ENCODE measurements at regions not wholly inside any gene's neighbourhood (a gene's known extent, or its start where the extent isn't known, plus 50 kb on each side); places are given as distances from the start of the nearest gene placed in this dataset.

- TF ChIP-seq EZH2phosphoT487 (IDR thresholded peaks at IDR 0.05; ENCODE audit: insufficient read depth, low read depth) = no peak
- TF ChIP-seq EZH2 (IDR thresholded peaks at IDR 0.05; ENCODE audit: insufficient read depth, poor library complexity, severe bottlenecking) = no peak
Measured at GRCh38 chr2:19027626-19028025, 330.8 kb downstream of the OSR1 start.
